Stimulated activated CD4-positive, alpha-beta T cell treated with anti-CD3 and anti-CD28 coated beads, Interleukin-1b, Interleukin-23, amount 100 ng/mL, for 4 hours (primary cell): ENCODE measurements at regions not wholly inside any gene's neighbourhood (a gene's known extent, or its start where the extent isn't known, plus 50 kb on each side); places are given as distances from the start of the nearest gene placed in this dataset.

Experiments
- DNase-seq, 2 donors: peaks; one replicate each; pipeline ENCODE4 v3.0.0-alpha.2; 2020; ENCODE audit warnings: low read depth in 2 of 2

DNA sequence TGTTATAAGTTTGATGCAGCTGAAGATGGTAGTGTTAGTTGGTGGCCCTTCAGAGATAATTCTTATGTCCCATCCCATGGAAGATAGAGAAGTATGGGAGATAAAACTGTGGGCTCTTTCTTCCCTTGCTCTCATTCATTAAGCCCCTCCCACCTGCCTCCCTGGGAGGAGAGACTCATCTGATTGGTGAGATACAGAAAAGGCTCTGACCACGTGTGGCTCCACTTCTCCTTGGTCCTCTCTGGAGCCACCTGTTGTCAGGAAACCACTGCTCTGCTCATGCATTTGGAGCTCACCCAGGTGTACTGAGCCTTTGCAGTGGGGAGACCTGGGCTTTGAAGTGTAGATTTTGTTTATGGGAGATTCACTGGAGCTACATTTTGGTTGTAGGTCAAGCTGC is 293.2 kb upstream of the RASGRP1 start:
- no peak for DNase-seq

DNA sequence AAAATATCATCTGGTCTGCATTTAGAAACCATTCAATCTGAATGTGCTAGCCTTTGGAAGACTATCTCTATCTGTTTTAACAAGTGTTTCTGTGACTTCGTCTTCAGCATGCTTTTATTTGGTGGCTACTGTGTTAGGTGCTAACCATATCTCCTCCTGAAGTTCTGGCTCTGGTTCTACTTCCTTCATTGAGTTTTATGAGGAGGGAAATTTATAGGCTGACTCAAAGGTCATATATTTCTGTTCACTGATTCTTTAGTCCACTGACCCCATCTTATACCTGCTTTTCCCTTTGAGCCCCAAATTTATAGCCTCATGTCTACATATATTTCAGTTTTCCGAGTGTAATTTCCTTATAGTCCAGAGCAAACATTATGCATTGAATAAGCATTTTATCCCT is 295.0 kb upstream of the RASGRP1 start:
- no peak for DNase-seq

DNA sequence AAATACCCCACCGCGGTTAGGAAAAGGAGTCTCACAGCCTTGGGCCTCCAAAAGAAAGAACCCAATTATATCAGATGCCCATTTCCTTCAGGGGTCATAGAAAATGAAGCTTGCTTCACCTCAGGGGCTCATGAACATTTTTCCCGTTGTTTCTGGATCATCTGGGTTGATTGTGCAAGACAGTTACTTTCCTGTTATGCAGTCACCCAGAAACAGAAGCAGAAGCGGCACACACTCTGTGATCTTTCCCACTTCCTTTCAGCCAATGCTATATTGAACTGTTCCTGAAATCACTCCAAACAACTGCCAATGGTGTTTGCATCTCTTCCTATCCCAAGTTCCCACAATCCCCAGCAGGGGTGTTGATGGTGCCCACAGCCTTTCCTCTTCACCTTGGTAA is 295.6 kb upstream of the RASGRP1 start:
- DNase-seq = no peak

GRCh38 chr15:38860674-38861073 is 296.1 kb upstream of the RASGRP1 start:
- no peak for DNase-seq

DNA sequence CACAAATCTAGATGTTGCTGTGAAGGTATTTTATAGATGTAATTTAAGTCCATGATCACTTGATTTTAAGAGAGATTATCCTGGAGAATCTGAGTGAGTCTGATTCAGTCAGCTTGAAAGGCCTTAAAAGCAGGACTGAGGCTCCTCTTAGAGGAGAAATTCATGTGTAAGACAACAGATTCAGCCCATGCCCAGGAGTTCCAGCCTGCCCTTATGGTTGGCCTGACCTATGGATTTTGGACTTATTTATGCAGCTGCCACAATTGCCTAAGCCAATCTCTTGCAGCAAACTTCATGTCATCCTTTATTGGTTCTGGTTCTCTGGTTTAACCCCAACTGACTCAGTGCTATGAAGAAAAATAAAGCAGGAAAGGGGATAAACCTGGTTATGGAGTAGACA is 296.5 kb upstream of the RASGRP1 start:
- DNase-seq = no peak

DNA sequence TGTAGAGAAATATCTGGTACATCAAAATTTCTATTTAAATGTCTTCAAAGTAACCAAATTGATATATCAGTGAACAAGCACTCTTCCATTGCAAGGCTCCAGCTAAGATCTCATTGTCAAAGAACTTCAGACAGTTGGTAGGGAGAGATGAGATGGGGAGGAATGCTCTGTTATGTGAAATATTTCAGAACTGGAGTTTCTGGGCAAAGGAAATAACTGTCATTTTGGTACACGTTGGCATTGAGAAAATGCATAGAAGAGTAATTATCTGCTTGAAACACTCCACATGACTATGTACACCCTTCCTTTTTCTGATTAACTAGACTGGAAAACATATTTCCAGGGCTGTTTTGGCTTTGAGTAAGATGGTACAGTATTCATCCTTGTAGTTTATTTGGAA is 297.5 kb upstream of the RASGRP1 start:
- no peak for DNase-seq

GRCh38 chr15:38863381-38863780 is 298.8 kb upstream of the RASGRP1 start:
- DNase-seq = no peak

GRCh38 chr15:38864122-38864521 is 299.5 kb upstream of the RASGRP1 start:
- DNase-seq = no peak

GRCh38 chr15:38864827-38865581 is 300.4 kb upstream of the RASGRP1 start:
- DNase-seq = no peak

- DNase-seq = no peak
Observed at GRCh38 chr15:38867556-38867955, 302.9 kb upstream of the RASGRP1 start.

GRCh38 chr15:38868326-38869114 is 303.9 kb upstream of the RASGRP1 start:
- DNase-seq = no peak

- DNase-seq = no peak
Observed at GRCh38 chr15:38871638-38872037, 307.0 kb upstream of the RASGRP1 start.

GRCh38 chr15:38872732-38873131 is 308.1 kb upstream of the RASGRP1 start:
- DNase-seq = no peak

- no peak for DNase-seq
Observed at GRCh38 chr15:38873158-38873557, 308.5 kb upstream of the RASGRP1 start.

GRCh38 chr15:38874464-38874863 is 309.9 kb upstream of the RASGRP1 start:
- no peak for DNase-seq

DNA sequence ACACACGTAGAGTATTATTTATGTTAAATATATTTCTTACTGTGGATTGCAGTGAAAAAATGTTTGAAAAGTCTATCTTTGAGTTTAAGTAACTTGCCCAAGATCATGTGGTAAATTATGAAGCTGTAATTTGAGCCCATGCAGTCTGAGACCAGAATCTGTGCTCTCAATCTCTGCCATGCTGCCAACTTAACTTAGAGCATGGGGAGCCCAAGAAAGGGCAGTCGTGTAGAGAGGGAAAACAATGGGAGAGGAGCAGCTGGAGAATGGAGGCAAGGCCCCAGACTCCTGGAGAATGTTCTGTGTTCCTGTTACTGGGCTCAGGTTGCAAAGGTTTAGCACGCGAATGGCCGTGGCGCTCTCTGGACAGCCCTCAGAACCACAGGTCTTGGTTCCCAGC is 311.6 kb upstream of the RASGRP1 start:
- DNase-seq = no peak

GRCh38 chr15:38876621-38877020 is 312.0 kb upstream of the RASGRP1 start:
- no peak for DNase-seq

DNA sequence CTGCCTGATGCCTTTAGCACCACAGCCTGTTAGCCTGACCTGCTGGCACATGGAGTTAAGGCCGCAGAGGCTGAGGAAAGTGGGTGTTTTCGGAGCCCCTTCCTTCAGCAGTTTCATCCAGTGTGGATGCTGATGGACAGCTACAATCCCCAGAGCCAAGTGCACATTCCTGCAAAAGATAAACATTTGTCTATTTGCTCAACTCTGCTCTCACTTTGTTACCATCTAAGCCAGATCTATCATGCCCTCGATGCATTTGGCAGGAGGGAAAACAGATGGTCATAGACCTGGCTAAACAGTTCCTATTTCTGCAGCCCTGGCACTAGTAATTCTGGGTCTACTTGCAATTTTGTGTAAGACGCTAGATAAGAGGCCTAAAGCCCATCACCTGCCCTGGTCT is 312.9 kb upstream of the RASGRP1 start:
- no peak for DNase-seq

GRCh38 chr15:38878026-38878425 is 313.4 kb upstream of the RASGRP1 start:
- no peak for DNase-seq

DNA sequence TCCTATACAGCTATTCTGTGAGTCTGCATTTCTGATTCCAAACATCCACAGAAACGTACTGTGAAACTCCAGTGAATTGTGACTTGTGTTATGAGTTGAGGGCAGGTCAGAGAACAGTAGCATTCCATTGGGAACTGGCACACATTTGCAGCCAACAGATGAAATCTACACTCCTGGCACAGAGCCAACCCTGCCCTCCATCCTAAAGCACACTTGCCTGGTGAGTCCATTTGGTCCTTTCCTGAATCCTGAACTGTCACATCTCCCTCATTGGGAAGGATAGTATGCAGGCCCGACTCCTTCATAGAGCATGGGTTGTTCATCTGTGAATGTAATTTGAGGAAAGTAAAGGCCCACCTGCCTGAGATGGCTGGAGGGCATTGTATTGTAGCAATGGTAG is 314.3 kb upstream of the RASGRP1 start:
- DNase-seq = no peak

DNA sequence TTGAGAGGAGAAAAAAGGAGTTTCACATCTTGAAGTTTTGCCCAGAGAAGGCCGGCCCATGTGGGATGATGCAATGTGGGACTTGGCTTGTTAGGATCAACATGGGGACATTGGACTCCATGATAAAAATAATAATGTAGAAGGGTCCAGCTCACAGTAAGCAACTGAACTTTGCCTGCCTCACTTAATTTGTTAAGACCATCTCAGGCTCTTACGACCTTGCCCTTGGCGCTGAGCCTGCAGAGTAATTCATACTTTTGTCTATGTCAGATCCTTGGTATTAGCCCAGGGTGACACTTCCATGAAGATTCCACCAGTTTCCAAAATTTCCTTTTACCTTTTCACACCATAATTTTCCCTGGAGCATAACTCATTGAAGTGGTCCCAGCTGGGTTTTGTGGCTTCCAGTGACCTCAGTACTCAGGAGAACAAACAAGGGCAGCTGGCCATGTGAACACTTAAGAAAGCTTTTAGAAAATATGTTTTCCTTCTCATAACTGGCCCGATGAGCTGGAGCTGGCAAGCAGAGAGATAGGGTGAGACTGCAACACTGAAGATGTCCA is 315.4 kb upstream of the RASGRP1 start:
- no peak for DNase-seq

- DNase-seq = no peak
Observed at GRCh38 chr15:38882221-38882620, 317.6 kb upstream of the RASGRP1 start.

GRCh38 chr15:38883987-38884386 is 319.4 kb upstream of the RASGRP1 start:
- no peak for DNase-seq
